IPS DF 19.7 (cell line): ENCODE measurements at regions not wholly inside any gene's neighbourhood (a gene's known extent, or its start where the extent isn't known, plus 50 kb on each side); places are given as distances from the start of the nearest gene placed in this dataset.
"Not testable (repeated sequence)": the region's sequence is repeated elsewhere in the genome, so short reads cannot be mapped to it uniquely, and the experiment has no call there.

ENCODE experiments used
- DNase-seq: peaks from one replicate; pipeline ENCODE4 v3.0.0-alpha.2; 2013; ENCODE audit warnings: low read depth, low spot score

DNA sequence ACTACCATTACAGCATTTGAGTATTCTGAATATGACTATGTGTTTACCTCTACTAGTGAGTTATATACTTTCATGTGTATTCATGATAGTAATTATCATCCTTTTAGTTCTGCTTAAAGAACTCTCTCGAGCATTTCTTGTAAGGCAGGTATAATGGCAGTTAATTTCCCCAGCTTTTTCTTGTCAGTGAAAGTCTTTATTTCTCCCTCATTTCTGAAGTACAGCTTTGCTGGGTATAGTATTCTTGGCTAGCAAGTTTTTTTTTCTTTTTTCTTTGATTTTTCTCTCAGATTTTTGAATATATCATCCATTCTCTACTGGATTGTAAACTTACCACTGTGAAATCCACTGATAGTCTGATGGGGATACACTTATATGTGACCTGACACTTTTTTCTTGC is 165.9 kb upstream of the ARHGAP5 start:
- no peak for DNase-seq

DNA sequence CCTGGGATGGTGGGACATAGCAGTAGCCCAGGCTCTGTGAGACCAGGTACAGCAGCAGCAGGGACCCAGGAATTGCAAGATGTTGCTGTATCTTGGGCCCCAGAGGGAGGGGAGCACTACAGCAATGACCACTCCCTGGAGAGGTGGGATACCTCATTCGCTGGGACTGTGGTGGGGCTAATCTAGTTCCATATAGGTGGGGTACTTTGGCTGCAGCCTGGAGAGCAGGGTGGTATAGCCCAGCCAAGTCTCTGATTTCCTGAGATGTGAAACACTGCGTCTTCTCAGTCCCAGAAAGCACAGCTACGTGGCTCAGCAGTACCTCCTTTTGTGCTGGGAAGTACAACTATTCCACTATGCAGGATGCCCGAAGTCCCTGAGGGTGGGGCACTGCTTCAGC is 163.7 kb upstream of the ARHGAP5 start:
- no peak for DNase-seq

DNA sequence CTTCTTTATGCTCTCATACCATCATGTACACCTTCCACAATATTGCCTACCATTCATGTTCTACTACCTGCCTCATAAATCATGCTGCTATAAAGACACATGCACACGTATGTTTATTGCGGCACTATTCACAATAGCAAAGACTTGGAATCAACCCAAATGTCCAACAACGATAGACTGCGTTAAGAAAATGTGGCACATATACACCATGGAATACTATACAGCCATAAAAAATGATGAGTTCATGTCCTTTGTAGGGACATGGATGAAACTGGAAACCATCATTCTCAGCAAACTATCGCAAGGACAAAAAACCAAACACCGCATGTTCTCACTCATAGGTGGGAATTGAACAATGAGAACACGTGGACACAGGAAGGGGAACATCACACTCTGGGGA is 158.8 kb upstream of the ARHGAP5 start:
- not testable (repeated sequence) for DNase-seq

DNA sequence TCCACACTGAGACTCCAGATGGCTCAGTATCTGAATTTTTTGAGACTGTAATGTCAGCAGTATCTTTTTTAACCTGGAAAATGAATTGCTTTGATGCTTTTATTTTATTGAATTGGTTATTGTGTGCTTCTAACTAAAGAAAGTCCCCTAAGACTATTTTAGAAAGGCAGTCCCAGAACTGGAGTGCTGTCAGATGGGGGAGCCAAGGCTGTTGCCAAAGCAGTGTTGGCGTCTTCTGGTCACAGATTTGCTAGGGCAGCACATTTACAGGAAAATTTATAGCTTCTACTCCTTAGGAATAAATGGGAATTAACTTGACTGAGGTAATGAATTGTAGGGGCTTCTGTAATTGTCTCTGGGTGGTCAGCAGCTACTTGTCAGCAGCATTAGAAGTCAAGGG is 157.1 kb upstream of the ARHGAP5 start:
- no peak for DNase-seq

DNA sequence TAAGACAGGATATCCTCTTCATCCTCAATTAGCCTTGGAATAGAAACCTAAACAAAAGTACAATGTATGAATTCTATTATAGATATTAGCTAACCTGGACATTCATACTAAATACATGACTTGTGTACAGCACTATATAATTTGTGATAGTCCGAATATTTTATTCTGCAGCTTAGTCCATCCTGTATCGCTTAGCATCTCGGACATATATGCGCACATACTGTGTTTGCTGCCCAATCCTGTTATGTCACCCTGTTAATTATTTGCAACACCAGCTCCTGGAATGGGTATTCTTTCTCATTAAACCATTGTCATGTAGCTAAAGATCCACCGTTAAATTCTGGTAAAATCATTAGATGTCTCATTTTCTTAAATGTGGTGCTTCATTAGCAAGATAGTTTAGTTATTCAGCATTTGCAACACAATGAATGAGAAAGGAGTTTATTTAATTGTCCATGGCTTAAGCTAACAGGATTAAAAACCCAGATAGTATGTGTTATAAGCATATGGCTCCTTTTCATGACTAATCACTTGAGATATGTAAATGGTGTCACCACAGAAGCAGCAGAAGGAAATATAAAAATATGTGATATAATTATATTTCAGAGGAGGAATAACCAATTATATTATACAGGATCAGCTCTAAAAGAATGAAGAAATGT is 156.0 kb upstream of the ARHGAP5 start:
- DNase-seq = no peak

DNA sequence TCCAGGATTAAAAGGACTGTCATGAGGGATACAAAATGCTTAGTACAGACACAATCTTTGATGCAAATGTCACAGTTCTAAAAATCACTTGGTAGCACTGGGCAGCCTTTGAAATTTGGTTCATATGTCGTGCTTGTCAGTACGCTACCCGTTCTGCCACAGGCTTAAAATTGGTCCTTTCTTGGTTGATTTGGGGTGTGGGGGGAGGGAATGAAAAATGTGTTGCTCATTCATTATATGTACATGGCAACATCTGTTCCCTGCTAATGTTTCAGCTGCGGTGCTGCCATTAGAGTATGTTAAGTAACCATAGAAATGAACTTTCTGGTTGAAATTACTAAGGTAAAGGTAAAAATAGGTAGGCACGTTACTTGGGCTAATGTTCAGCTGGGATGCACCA is 155.4 kb upstream of the ARHGAP5 start:
- DNase-seq = no peak

DNA sequence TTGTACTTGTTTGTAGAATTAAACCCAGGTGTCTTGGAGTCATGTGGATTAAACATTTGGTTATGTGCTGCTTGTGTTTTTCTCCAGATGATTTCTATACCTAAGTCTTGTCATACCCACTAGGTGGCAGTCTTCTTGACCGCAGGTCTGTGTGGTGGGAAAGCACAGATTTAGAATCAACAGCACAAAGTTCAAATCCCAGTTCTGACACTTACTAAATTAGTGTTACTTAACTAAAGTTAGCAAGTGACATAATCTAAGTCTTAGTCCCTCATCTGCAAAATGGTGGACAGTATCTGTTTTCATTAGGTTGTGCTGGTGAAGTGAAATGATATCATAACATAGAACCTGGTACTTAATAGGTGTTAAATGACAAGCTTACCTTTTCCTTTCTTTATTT is 151.0 kb upstream of the ARHGAP5 start:
- no peak for DNase-seq

DNA sequence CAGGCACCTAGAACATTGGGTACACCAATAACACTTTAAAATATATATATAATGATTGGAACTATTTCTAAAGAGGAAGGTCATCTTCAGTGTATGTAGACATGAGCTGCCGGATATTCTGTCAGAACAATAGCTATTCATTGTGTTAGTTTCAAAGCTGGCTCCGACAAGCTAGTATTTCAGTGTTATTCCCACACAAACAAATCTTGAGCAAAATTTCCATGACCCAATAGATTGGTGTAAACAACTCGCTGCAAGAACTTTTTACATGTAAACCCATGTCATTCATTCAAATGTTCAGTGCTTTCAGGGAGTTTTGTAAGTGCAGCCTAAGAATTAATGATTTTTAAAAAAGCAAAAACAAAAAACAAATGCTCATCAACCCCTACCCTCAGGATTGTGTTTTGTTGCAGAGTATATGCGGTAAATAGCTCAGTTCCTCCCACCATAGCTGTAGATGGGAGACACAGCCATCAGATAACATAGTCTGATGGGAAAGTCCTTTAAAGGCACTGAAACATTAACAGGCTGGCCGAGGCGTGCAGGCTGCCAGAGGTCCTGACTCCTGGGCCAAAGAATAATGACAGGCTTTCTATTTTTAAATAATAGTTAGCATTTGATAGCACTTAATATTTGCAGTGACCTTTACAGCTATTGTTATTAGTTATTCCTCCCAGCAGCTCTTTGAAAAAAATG is 150.3 kb upstream of the ARHGAP5 start:
- DNase-seq = no peak

DNA sequence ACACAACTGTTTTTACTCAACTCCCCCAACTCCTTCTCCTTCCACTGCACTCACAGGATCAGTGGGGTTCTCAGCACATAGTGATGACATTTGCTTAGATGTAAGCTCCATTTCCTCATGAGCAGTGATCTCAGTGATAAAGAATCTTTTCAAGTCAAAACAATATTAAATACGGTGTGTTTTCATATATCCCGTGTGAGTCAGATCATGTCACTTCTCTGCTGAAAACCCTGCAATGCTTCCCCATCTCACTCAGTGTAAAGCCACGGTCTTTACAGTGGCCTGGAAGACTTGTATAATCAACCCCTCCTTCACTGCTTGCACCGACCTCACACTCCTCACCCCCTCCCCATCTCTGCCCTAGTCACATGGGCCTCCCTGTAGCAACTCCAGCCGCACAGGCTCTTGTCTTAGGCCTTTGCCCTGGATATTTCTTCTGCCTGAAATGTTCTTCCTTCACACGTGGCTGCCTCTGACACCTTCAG is 149.7 kb upstream of the ARHGAP5 start:
- DNase-seq = no peak

DNA sequence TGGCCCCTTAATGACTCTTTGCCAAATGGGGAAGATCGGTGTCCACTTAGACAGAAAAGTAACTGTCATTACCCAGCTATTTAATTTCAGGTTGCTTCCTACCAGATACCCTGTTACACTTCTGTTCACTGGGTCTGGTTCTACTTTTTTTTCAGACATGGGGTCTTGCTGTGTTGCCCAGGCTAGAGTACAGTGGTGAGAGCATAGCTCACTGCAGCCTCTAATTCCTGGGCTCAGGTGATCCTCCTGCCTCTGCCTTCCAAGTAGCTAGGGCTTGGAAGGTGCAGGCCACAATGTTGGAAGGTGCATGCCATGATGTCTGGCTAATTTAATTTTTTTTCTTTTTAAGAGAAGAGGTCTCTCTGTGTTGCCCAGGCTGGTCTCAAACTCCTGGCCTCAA is 147.0 kb upstream of the ARHGAP5 start:
- DNase-seq = no peak

DNA sequence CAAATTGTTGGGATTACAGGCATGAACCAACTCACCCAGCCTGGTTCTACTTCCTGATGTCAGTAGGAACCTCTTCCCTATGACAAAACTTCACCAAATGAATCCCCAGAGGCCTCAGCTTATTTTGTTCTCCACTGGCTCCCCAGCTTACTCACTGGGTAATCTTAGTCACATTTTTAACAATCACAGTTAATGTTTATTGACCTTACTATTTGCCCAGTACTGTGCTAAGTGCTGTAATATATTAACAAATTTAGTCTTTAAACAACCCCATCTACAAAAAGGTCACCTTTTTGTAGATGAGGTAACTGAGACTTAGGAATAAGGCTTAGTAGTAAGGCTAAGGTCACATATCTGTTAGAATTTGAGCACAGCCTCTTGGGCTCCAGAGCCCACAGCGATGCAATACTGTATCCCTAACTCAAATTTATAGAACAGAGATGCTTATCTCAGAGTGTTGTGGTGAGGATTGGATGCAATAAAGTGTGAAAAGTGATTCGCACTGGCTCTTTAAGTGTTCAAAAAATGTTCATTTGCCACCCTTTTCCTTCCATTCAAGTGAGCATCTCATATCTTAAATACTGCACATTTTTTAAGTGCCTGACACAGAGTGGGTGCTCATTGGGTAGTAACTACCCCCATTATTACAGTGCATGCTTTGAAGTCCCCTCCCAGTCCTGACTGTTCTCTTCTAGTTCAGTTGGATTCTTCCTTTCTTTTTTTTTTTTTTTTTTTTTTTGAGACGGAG is 146.4 kb upstream of the ARHGAP5 start:
- DNase-seq = no peak

DNA sequence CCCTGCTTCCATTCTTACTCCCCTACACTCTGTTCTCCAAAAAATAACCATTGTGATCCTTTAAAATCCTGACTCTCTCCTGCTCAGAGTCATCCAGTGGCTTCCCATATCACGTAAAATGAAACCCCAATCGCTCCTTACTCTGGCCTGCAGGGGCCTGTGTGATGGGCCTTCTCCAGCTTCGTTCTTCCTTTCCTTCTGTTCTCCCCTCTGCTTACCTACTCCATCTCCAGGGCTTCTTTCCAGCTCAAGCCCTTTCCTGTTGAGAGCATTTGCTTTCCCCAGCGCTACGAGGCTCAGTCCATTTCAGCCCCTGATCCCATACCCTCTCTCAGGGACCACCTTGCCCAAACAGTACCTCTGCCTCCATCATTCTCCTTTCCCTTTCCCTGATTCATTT is 144.4 kb upstream of the ARHGAP5 start:
- DNase-seq = no peak

DNA sequence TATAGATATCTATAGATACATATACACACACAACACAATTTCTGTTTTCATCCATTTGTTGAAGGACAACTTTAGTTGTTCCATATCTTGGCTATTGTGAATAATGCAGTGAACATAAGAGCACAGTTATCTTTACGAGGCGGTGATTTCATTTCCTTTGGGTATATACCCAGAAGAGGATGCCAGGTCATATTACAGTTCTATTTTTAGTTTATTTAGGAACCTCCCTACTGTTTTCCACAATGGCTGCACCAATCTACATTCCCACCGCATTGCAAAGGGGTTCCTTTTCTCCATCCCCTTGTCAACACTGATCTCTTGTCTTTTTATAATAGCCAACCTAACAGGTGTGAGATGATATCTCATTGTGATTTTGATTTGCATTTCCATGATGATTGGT is 143.4 kb upstream of the ARHGAP5 start:
- DNase-seq = no peak

DNA sequence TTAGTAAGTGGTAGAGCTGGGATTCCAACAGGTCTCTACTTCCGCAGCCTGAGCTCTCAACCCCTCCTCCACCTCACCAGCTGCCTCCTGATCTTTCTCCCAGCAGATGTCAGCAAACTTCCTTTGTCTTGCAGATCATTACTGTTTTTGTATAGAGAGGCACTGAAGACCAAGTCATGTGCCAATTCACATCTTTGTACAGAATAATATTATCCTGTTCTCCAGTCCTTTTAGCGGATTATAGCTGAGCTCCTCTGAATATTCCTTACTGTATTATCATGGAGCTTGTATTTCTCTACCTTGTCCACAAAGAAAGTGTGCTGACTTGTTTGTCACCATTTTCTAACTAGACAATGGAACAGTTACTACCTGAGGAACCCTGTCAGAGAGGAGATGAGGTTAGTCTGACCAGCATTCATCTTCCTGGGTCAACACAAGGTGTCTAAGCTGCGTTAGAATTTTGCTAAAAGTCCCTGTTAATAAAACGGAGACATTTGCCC is 142.3 kb upstream of the ARHGAP5 start:
- peak; percentile 54 for DNase-seq

DNA sequence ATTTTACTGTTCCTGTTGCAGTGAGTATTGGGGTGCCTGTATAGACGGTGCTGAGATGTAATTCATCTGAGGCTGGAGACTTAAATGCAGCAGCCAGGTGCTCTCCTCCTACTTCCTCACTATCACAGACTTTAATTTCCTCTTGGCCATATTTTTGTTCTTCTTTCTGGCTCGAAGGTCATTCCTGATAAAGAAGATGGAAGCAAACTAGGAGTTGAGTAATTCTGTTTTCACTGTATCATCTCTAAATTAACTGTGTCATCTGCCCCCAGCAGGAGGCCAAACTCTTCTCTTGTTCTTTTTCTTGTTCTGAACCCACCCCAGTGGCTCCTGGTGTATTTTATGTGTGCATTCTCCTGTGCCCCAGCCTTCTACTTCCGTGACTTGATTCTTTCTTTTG is 141.7 kb upstream of the ARHGAP5 start:
- DNase-seq = no peak

DNA sequence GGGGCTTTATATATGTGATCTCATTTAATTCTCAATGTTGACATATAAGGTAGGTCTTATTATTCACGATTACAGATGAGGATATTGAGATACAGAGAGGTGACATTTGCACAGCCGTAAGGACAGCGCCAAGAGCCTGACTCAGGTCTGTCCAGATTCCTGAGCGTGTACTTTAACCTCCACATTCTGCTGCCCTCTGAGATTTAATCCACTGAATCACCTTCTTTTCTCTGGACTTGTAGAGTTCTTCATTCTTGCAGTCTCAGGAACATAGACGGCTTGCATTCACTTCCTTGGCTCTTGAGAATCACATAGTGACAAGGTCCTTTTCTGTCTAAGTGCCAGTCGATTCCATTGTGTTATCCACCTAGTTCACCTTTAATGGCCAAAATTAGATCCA is 141.0 kb upstream of the ARHGAP5 start:
- no peak for DNase-seq

DNA sequence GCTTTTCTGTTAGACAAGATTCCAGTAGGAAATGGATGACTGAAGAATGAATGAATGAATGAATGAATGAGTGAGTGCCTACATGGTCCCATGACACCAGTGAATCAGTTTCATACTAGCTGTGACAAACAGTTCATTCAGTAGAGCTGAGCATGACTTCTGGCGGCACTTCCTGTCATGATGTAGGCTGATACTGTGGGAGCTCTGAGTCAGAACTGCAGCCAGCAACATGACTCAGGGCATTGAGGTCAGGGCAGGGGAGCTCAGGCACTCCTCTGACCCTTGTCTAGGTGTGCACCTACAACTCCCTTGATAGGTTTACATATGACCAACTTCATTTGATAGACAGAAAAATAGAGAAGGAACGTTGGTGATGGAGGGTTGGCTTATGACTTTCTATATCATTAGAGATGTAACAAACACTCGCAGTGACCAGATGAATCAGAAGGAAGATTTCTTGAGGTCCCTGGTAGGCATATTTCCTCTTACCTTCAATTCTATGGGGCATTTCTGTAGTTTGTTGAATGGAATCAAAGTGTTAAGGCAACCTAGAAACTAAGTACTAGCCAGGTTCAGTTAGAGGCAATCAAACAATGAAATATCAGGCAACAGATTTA is 139.3 kb upstream of the ARHGAP5 start:
- no peak for DNase-seq

DNA sequence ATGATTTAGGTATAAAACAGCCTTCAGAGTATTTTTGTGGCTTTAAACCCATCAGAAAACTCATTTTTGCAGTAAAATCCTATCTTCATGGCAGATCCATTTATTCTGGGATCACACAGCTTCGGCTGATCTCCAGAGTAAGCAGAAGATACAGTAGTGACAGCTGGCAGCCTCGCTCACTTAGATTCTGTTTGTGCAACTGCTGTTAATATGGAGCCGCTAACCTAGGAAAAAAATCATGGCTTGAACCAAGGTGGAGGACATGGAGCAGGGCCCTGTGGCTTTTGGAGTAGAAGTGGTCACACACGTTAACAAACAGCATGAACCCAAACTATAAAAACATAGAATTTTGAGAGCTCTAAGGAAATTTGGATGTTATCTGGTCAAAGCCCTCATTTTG is 137.2 kb upstream of the ARHGAP5 start:
- no peak for DNase-seq

DNA sequence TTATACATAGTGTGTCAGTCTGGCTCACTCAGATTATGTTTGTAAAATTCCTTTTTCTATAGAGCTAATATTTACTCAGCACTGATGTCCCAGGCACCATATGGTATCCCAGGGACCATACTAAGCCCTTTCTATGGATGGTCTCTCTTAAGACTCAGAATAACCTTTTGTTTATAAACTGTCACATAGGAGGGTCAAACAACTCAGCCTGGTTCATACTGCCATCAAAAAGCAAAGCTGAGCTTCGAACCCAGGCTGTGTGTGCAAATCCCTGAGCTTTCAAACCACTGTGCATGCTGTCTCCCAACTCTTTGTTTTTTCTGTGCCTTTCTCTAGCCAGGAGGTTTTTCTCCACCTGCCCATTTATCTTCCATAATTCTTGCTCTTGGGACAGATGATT is 135.6 kb upstream of the ARHGAP5 start:
- no peak for DNase-seq

DNA sequence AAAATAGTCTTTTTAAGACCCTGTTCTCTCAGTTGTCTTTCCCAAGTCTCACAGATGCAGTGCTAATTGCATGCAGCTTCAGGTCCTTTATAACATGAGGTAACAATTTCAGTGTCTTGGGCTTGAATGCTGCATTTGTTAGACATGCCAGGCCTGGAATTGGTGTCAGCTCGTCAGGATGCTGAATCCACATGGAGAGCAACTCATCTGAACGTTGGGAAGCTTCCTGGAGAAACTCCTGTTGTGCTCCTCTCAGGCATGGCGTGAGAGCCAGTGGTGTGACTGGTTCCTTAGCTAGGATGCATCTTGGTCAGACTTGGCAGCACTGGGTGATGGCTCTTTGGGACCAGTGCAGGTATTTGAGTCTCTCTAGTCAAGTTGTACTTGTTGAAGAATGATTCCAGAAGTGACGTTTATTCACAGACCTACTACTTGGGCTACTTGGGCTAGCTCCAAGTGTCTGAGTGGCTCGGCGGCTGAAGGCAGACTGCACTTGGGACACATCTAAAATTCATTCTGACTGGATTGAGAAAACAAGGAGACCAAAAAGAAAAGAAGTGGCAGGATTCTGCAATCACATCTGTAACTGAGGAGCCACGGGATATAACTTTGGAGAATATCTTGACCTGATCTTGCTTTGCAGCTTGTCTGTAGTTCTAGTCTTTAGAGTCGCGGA is 134.8 kb upstream of the ARHGAP5 start:
- no peak for DNase-seq

DNA sequence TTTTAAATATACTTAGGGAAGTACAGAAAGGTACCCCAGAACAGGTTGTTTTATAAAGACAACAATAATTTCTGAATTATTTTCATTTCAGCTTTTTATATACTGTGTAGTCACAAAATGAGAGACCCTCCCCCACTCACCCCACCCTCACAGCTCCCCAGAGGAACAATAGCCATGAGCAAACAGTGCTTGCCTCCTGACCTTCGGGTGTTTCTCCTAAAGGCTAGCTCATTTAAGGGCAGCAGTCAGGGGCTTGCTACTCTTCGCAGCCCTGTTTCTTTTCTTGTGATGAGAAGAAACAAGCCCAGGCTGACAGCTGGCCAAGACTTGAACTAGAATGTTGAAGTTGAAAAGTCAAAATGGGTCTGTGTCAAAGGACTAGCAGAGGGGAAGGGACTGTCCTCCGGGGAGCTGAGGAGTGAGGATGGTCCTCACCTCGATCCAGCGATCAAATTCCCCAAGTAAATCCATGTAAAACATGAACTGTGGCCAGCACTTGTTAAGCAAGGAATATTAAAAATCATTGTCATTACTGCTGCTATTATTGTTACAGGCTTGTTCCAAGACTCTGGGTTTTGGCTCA is 133.8 kb upstream of the ARHGAP5 start:
- DNase-seq = no peak
